Right lobe of liver (tissue), 6 donors: ENCODE measurements at regions not wholly inside any gene's neighbourhood (a gene's known extent, or its start where the extent isn't known, plus 50 kb on each side); places are given as distances from the start of the nearest gene placed in this dataset.

ENCODE experiments used
- ATAC-seq, 4 donors: fragments of 200-7000 bp; cut with Tn5 transposase; one replicate each; pipeline ENCODE4 v1.9.1; 2020; ENCODE audit warnings: mild to moderate bottlenecking in 4 of 4, moderate library complexity in 4 of 4
- DNase-seq, 3 donors: peaks; one replicate each; pipeline ENCODE4 v3.0.0-alpha.2; 2020
- H3K27ac ChIP-seq, 3 donors: fragments of 200-600 bp; one replicate each; pipeline ENCODE4 v1.8.0; 2022
- H3K27me3 ChIP-seq, 2 donors: fragments of 200-600 bp; one replicate each; pipeline ENCODE4 v1.8.0; 2022
- H3K36me3 ChIP-seq, 4 donors: fragments of 200-600 bp; sonication (generic) in 1 of 4; one replicate each; pipeline versions ENCODE4 v1.5.1 to v1.8.0; 2017 to 2022; ENCODE audit warnings: control low read depth in 1 of 4
- H3K4me1 ChIP-seq, 4 donors: fragments of 200-600 bp; sonication (generic) in 1 of 4; one replicate each; pipeline versions ENCODE4 v1.5.1 to v1.8.0; 2017 to 2022; ENCODE audit warnings: control low read depth in 1 of 4
- H3K4me3 ChIP-seq, 3 donors: fragments of 200-600 bp; one replicate each; pipeline ENCODE4 v1.8.0; 2022
- H3K9me3 ChIP-seq, 4 donors: fragments of 200-600 bp; sonication (generic) in 1 of 4; one replicate each; pipeline versions ENCODE4 v1.5.1 to v1.8.0; 2017 to 2022; ENCODE audit warnings: control low read depth in 1 of 4
- POLR2A ChIP-seq: fragments of 450-650 bp; IDR thresholded peaks from one replicate; pipeline ENCODE4 v1.6.1; 2017; ENCODE audit warnings: antibody characterized with exemption, mild to moderate bottlenecking
- WGBS: methylation state at CpG from one replicate; pipeline ENCODE4 v1.1.6; 2018; ENCODE audit warnings: low coverage, low lambda C conversion rate; ENCODE audit not compliant: insufficient coverage; ENCODE audit errors: missing lambda C conversion rate; 5-methylcytosine and 5-hydroxymethylcytosine counted together
- intact Hi-C, 2 donors: fragments of 100-400 bp; cut with DNase I; formaldehyde crosslinking; loops; one replicate each; pipeline versions ENCODE4 v1.11.2 to v1.14.1; 2022
- TF ChIP-seq, protein P1 (sequence below), 4 donors: fragments of 200-600 bp in 3 of 4; fragments of 450-650 bp in 1 of 4; IDR thresholded peaks; one replicate each; pipeline versions ENCODE4 v1.5.1 to v1.8.0; 2016 to 2022; ENCODE audit warnings: antibody characterized with exemption in 4 of 4, mild to moderate bottlenecking in 2 of 4
- donor health status: DM: no; HTN: yes; CAD: no.
- donor health status: DM: no; HTN: no; CAD: no.
- donor health status: DM: no; HTN: no; CAD: no.
- donor health status: DM: no; HTN: yes; CAD: no.
- donor health status: DM: no; HTN: yes; CAD: no.

DNA sequence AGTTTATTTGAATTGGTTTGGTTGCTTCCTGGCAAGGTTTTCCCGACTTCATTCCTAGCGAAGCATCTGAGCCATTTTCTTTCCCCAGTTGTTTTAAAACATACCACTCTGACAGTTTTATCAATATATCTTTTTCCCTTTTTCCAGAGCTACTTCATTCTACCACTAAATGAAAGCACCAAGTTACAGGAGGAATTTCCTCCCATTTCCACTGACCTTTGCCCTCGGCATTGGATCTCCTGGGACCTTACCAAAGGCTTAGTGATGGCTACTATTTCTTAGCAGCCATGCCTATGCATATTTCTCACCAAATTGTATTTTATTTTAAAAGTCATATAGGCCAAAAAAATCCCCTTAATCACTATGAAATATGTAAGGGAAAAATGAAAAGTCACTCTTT is 150.5 kb downstream of the ZNF330 start:
- H3K36me3 ChIP-seq = no peaks in the 10 kb centered on the region
- H3K27ac ChIP-seq = no peak overlapping the region
- H3K4me3 ChIP-seq = no peak overlapping the region
- DNase-seq (no peak), ATAC-seq (no peak)
- H3K27me3 ChIP-seq = no peaks in the 10 kb centered on the region
- no peaks in the 10 kb centered on the region for H3K4me1 ChIP-seq
- intact Hi-C loops = no loop called here
- no peaks in the 10 kb centered on the region for H3K9me3 ChIP-seq
- 59% methylated on average over 3 of the region's 3 CpGs for WGBS
- TF ChIP-seq, protein P1, sequence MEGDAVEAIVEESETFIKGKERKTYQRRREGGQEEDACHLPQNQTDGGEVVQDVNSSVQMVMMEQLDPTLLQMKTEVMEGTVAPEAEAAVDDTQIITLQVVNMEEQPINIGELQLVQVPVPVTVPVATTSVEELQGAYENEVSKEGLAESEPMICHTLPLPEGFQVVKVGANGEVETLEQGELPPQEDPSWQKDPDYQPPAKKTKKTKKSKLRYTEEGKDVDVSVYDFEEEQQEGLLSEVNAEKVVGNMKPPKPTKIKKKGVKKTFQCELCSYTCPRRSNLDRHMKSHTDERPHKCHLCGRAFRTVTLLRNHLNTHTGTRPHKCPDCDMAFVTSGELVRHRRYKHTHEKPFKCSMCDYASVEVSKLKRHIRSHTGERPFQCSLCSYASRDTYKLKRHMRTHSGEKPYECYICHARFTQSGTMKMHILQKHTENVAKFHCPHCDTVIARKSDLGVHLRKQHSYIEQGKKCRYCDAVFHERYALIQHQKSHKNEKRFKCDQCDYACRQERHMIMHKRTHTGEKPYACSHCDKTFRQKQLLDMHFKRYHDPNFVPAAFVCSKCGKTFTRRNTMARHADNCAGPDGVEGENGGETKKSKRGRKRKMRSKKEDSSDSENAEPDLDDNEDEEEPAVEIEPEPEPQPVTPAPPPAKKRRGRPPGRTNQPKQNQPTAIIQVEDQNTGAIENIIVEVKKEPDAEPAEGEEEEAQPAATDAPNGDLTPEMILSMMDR (IDR thresholded peaks at IDR 0.05) = no peak
- no peak for TF ChIP-seq POLR2A

DNA sequence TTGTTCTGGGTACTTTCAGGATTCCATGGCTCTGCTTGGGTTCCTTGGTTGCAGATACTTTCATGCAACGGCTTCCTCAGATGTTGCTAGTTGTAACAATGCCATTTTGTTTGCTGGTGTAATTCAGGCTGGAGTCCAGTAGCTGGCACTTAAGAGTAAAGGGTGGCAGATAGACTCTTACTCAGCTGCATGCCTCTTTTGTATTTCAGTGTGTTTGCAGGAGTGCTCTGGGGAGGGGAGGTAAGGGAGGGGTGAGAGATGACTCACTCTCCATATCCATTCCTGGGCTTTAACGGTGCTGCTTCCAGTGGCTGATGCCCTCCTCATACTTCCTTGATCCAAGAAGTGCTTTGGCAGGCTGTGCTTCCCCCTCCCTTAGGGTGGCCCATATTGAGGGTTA is 155.2 kb downstream of the ZNF330 start:
- no peak for DNase-seq
- peak in 1 of 4 donors; percentile 28 for ATAC-seq
- Histone ChIP-seq H3K4me3 (no peak overlapping the region), H3K27ac (no peak overlapping the region), H3K36me3 (no peaks in the 10 kb centered on the region), H3K27me3 (no peaks in the 10 kb centered on the region), H3K4me1 (no peaks in the 10 kb centered on the region), H3K9me3 (no peaks in the 10 kb centered on the region)
- WGBS = 80% methylated on average over 1 of the region's 2 CpGs
- intact Hi-C loops = no loop called here
- no peak for TF ChIP-seq POLR2A
- TF ChIP-seq, protein P1 (IDR thresholded peaks at IDR 0.05) = no peak

- no peaks in the 10 kb centered on the region for H3K27me3 ChIP-seq
- ATAC-seq = no peak
Measured at GRCh38 chr4:141376769-141377168, 156.1 kb downstream of the ZNF330 start.

DNA sequence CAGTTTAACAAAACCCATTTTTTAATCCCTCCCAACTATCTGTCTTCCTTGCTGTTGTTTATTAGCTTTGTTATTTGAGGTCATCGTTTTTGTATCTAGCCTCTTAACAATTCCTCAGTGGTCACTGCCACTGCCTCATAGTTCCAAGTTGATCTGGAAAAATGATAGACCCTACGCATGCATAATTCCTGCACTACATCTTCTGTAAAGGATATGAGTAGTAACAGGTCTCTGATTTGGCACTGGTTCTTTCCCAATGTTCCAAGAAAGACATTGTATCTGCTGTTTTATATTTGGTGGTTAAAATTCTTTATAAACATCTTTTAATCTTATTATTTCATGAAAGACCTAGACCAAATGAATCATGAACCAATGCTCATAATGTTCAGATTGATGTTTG is 166.6 kb downstream of the ZNF330 start:
- intact Hi-C loops = no loop called here
- no peaks in the 10 kb centered on the region for H3K9me3 ChIP-seq
- H3K4me1 ChIP-seq = no peaks in the 10 kb centered on the region
- no peak overlapping the region for H3K27ac ChIP-seq
- 51% methylated on average over 2 of the region's 2 CpGs for WGBS
- TF ChIP-seq POLR2A = no peak
- TF ChIP-seq, protein P1 (IDR thresholded peaks at IDR 0.05) = no peak
- no peak overlapping the region for H3K4me3 ChIP-seq
- no peaks in the 10 kb centered on the region for H3K36me3 ChIP-seq
- no peak for ATAC-seq
- no peak for DNase-seq
- no peaks in the 10 kb centered on the region for H3K27me3 ChIP-seq

More at GRCh38 chr4:141376769-141377168, 156.1 kb downstream of the ZNF330 start:
- WGBS = 80% methylated on average over 1 of the region's 2 CpGs
- DNase-seq = no peak
- no peaks in the 10 kb centered on the region for H3K4me1 ChIP-seq
- H3K36me3 ChIP-seq = no peaks in the 10 kb centered on the region
- H3K9me3 ChIP-seq = no peaks in the 10 kb centered on the region
- H3K4me3 ChIP-seq = no peak overlapping the region
- TF ChIP-seq, protein P1 (IDR thresholded peaks at IDR 0.05) = no peak
- TF ChIP-seq POLR2A = no peak
- H3K27ac ChIP-seq = no peak overlapping the region
- intact Hi-C loops = no loop called here

DNA sequence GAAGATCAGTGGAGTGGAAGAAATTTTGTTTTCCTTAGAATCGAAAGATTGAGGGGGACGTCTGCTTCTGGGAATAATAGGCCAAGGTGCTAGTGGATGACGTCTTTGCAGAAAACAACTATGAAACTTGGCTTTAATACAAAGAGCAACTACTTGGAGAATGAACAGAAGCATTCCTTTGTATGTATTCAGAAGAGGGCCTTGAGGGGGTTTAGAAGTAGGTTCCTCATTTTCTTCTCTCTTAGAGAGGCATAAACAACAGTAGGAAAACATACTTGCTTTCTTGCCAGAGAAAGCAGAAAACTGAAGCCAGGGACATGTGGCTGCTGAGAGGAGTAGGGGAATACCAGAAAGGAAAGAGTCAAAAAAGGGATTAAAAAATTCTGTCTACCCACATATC is 167.8 kb downstream of the ZNF330 start:
- no peak for TF ChIP-seq POLR2A
- TF ChIP-seq, protein P1 (IDR thresholded peaks at IDR 0.05) = no peak
- no peaks in the 10 kb centered on the region for H3K36me3 ChIP-seq
- DNase-seq = no peak
- ATAC-seq = no peak
- no peaks in the 10 kb centered on the region for H3K27me3 ChIP-seq
- no peak overlapping the region for H3K27ac ChIP-seq
- intact Hi-C loops = no loop called here
- no peaks in the 10 kb centered on the region for H3K4me1 ChIP-seq
- no peaks in the 10 kb centered on the region for H3K9me3 ChIP-seq
- no peak overlapping the region for H3K4me3 ChIP-seq
- 77% methylated on average over 3 of the region's 3 CpGs for WGBS
